Smooth muscle cell (in vitro differentiated cells): ENCODE measurements at regions not wholly inside any gene's neighbourhood (a gene's known extent, or its start where the extent isn't known, plus 50 kb on each side); places are given as distances from the start of the nearest gene placed in this dataset.
"Not testable (repeated sequence)": the region's sequence is repeated elsewhere in the genome, so short reads cannot be mapped to it uniquely, and the experiment has no call there.

Source experiments
- DNase-seq: peaks from one replicate; lab custom pipeline; 2025; ENCODE audit not compliant: unreplicated experiment; lab: John Stamatoyannopoulos, UW
- H2AFZ ChIP-seq: fragments of 200-600 bp; sonication (generic); 2 replicates; pipeline ENCODE4 v1.6.0; 2016; ENCODE audit warnings: antibody characterized with exemption, low read depth, mild to moderate bottlenecking
- H3F3A ChIP-seq: fragments of 200-600 bp; sonication (generic); 2 replicates; pipeline ENCODE4 v1.6.0; 2017; ENCODE audit warnings: antibody characterized with exemption, low read depth
- H3K27ac ChIP-seq: fragments of 200-600 bp; sonication (generic); 2 replicates; pipeline ENCODE4 v1.5.1; 2016; ENCODE audit warnings: low read depth, mild to moderate bottlenecking
- H3K27me3 ChIP-seq: fragments of 200-600 bp; sonication (generic); 2 replicates; pipeline ENCODE4 v1.6.1; 2016; ENCODE audit warnings: low read depth, mild to moderate bottlenecking
- H3K36me3 ChIP-seq: fragments of 200-600 bp; sonication (generic); 2 replicates; pipeline ENCODE4 v1.5.1; 2016; ENCODE audit warnings: low read depth
- H3K4me1 ChIP-seq: fragments of 200-600 bp; sonication (generic); 2 replicates; pipeline ENCODE4 v1.5.1; 2016; ENCODE audit warnings: low read depth
- H3K4me2 ChIP-seq: fragments of 200-600 bp; sonication (generic); 2 replicates; pipeline ENCODE4 v1.6.0; 2016; ENCODE audit warnings: mild to moderate bottlenecking
- H3K4me3 ChIP-seq: fragments of 200-600 bp; sonication (generic); 2 replicates; pipeline ENCODE4 v1.5.1; 2016; ENCODE audit warnings: mild to moderate bottlenecking
- H3K79me2 ChIP-seq: fragments of 200-600 bp; sonication (generic); 2 replicates; pipeline ENCODE4 v1.6.0; 2016; ENCODE audit warnings: low read depth, mild to moderate bottlenecking
- H3K9ac ChIP-seq: fragments of 200-600 bp; sonication (generic); 2 replicates; pipeline ENCODE4 v1.6.0; 2016; ENCODE audit warnings: low read depth
- H3K9me3 ChIP-seq: fragments of 200-600 bp; sonication (generic); replicated peaks from 2 replicates; pipeline ENCODE4 v1.5.1; 2016; ENCODE audit warnings: low read depth
- H4K20me1 ChIP-seq: fragments of 200-600 bp; sonication (generic); 2 replicates; pipeline ENCODE4 v1.6.0; 2016; ENCODE audit warnings: low read depth
- CTCF ChIP-seq: fragments of 200-600 bp; sonication (generic); IDR thresholded peaks from 2 replicates; pipeline ENCODE4 v1.5.1; 2017; ENCODE audit warnings: borderline replicate concordance, mild to moderate bottlenecking, antibody characterized with exemption; ENCODE audit not compliant: insufficient read depth, poor library complexity, severe bottlenecking
- WGBS: methylation state at CpG from one replicate; pipeline ENCODE4 v1.1.7; 2016; ENCODE audit warnings: low lambda C conversion rate; 5-methylcytosine and 5-hydroxymethylcytosine counted together

- no peaks in the 10 kb centered on the region for H3K36me3 ChIP-seq
- no peak for DNase-seq
- H3K27ac ChIP-seq = no peak overlapping the region
- H3K27me3 ChIP-seq = no peaks in the 10 kb centered on the region
- H3F3A ChIP-seq = no peaks in the 10 kb centered on the region
- no peak overlapping the region for H3K4me3 ChIP-seq
- H3K4me1 ChIP-seq = peaks cover 5% of the 10 kb centered on the region
- H3K4me2 ChIP-seq = no peak overlapping the region
- 59% methylated on average over 2 of the region's 2 CpGs for WGBS
- no peak overlapping the region for H3K9ac ChIP-seq
- H2AFZ ChIP-seq = no peak overlapping the region
- H3K79me2 ChIP-seq = no peaks in the 10 kb centered on the region
- no peaks in the 10 kb centered on the region for H4K20me1 ChIP-seq
- H3K9me3 ChIP-seq = no peaks in the 10 kb centered on the region
- TF ChIP-seq CTCF = no peak
Observed at GRCh38 chr7:34357068-34357467, 300.9 kb upstream of the NPSR1 start.

DNA sequence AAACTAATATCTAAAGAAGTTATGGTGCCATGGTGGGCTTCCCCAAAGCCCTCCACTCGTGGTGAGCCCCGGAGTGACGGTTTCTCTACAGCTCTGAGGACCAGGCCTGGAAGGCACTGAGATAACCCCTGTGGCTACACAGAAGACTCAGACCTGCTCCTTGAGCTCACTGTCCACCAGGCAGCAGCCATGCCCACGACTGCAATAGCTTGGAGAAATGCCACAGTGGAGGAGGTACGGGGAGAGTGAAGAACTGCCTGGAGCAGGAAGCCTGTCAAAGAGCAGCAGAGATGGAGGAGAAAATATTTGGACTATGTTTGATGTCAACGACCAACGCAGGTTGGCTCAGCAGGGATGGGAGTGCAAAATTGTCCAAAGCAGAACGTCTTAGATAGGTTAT is 300.1 kb upstream of the NPSR1 start:
- 91% methylated on average over 8 of the region's 8 CpGs for WGBS
- TF ChIP-seq CTCF = no peak
- Histone ChIP-seq H3K4me2 (no peak overlapping the region), H4K20me1 (no peaks in the 10 kb centered on the region), H3K9me3 (no peaks in the 10 kb centered on the region), H3K79me2 (no peaks in the 10 kb centered on the region), H2AFZ (no peak overlapping the region), H3K36me3 (no peaks in the 10 kb centered on the region), H3K27me3 (no peaks in the 10 kb centered on the region), H3F3A (no peaks in the 10 kb centered on the region), H3K4me3 (no peak overlapping the region), H3K9ac (no peak overlapping the region), H3K27ac (no peak overlapping the region), H3K4me1 (peaks cover 5% of the 10 kb centered on the region)
- no peak for DNase-seq

- not testable (repeated sequence) for H3K79me2 ChIP-seq, H3K4me2 ChIP-seq, H4K20me1 ChIP-seq, H3K9me3 ChIP-seq, H2AFZ ChIP-seq, H3K27ac ChIP-seq, H3K4me1 ChIP-seq, H3K9ac ChIP-seq, H3K36me3 ChIP-seq, DNase-seq, H3K27me3 ChIP-seq, H3F3A ChIP-seq, H3K4me3 ChIP-seq
- WGBS = 100% methylated on average over 1 of the region's 1 CpG
Observed at GRCh38 chr7:34358578-34358977, 299.4 kb upstream of the NPSR1 start.

DNA sequence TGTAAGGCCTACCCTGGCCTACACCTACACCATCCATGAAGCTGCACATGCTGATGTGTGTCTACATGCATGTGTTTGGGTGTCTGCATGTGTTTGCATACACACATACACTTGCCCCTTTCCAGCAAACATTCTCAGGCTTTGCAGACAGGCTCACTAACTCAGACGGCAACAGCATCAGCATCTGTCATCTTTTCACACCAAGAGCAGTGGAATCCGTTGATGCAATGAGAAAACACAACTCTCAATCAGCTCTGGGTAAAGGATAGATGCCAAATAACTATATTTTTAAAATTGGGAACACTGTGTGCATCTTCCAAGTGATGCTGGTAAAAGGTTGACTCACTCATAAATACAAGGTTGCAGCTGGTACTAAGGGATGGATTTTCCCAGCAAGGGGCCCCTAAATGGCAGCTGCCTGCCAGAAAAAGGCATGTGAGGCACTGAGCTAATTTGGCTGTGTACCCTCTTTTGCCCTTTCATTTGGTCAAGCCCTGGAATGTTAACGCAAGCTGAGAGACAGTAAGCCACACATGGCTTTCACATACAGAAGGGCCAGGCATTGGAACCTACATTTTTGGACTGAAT is 296.3 kb upstream of the NPSR1 start:
- no peak for TF ChIP-seq CTCF
- no peaks in the 10 kb centered on the region for H3K27me3 ChIP-seq
- 94% methylated on average over 3 of the region's 3 CpGs for WGBS

More for the DNA sequence above, 296.3 kb upstream of the NPSR1 start:
- no peaks in the 10 kb centered on the region for H4K20me1 ChIP-seq
- H3K4me1 ChIP-seq = no peaks in the 10 kb centered on the region
- no peak for DNase-seq
- no peak overlapping the region for H3K4me3 ChIP-seq
- no peak overlapping the region for H3K27ac ChIP-seq
- H2AFZ ChIP-seq = no peak overlapping the region
- no peaks in the 10 kb centered on the region for H3F3A ChIP-seq
- H3K9me3 ChIP-seq = no peaks in the 10 kb centered on the region
- no peak overlapping the region for H3K4me2 ChIP-seq
- no peaks in the 10 kb centered on the region for H3K79me2 ChIP-seq
- no peaks in the 10 kb centered on the region for H3K36me3 ChIP-seq
- H3K9ac ChIP-seq = no peak overlapping the region
